RWPE1 (cell line): ENCODE measurements at regions not wholly inside any gene's neighbourhood (a gene's known extent, or its start where the extent isn't known, plus 50 kb on each side); places are given as distances from the start of the nearest gene placed in this dataset.
"Not testable (repeated sequence)": the region's sequence is repeated elsewhere in the genome, so short reads cannot be mapped to it uniquely, and the experiment has no call there.

Experiments
- CTCF ChIA-PET: fragments of 350-600 bp; sonication (Branson Sonifier 250); formaldehyde crosslinking; extraction: SDS; loops from one replicate; lab custom pipeline; 2021; lab: Yijun Ruan, JAX
- POLR2A ChIA-PET: fragments of 400-600 bp; formaldehyde crosslinking; extraction: SDS; loops from one replicate; lab custom pipeline; 2020; ENCODE audit warnings: antibody characterized with exemption; ENCODE audit not compliant: low non-redundant PET; lab: Yijun Ruan, JAX
- DNase-seq: peaks from one replicate; pipeline ENCODE4 v3.0.0; 2012; ENCODE audit warnings: low spot score
- H3K27ac ChIP-seq: fragments of 450-650 bp; 2 replicates; pipeline ENCODE4 v1.5.1; 2017
- TF ChIP-seq, protein P1 (sequence below): fragments of 450-650 bp; conservative IDR thresholded peaks from 2 replicates; pipeline ENCODE4 v1.5.1; 2017; ENCODE audit warnings: low read depth, mild to moderate bottlenecking

GRCh38 chr21:13893617-13894016, 284.0 kb downstream of the POTED start:
- CTCF ChIA-PET, POLR2A ChIA-PET: not testable (repeated sequence)

GRCh38 chr21:13893025-13893424, 283.4 kb downstream of the POTED start:
- DNase-seq, H3K27ac ChIP-seq, CTCF ChIA-PET, POLR2A ChIA-PET: not testable (repeated sequence)

More at GRCh38 chr21:13893617-13894016, 284.0 kb downstream of the POTED start:
- DNase-seq, H3K27ac ChIP-seq: not testable (repeated sequence)

GRCh38 chr21:13892146-13892751, 282.7 kb downstream of the POTED start:
- DNase-seq, POLR2A ChIA-PET, CTCF ChIA-PET: not testable (repeated sequence)

DNA sequence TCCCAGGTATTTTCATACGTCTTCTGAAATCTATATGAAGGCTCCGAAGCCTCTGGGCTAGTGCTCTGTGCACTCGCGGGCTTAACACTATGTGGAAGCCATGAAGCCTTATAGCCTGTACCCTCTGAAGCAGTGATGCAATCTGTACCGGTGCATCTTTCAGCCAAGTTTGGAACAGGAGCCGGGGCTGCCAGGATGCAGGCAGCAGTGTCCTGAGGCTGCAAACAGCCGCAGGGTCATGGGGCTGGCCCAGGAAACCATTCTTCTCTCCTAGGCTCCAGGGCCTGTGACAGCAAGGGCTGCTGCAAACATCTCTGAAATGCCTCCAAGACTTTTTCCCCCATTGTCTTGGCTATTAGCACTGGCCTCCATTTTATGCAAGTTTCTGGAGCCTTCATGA, 279.6 kb downstream of the POTED start:
- POLR2A ChIA-PET, H3K27ac ChIP-seq, CTCF ChIA-PET, DNase-seq: not testable (repeated sequence)

More at GRCh38 chr21:13892146-13892751, 282.7 kb downstream of the POTED start:
- H3K27ac ChIP-seq = not testable (repeated sequence)

GRCh38 chr21:13883641-13884395, 274.2 kb downstream of the POTED start:
- H3K27ac ChIP-seq, POLR2A ChIA-PET, CTCF ChIA-PET, DNase-seq: not testable (repeated sequence)

DNA sequence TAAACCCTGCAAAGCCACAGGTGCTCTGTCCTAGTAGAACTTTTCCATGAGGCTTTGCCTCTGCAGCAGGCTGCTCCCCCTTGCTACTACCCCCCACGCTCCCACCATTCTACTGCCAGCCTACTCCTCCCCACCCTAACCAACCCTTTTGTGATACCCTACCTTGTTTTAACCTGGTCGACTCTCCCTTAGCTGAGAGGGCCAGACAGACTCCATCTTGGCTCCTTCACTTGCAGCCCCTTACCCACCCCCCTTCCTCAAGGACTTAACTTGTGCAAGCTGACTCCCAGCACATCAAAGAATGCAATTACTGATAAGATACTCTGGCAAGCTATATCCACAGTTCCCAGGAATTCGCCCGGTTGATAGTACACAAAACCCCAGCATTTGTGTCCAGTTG, 267.9 kb downstream of the POTED start:
- H3K27ac ChIP-seq, DNase-seq, POLR2A ChIA-PET, CTCF ChIA-PET: not testable (repeated sequence)

DNA sequence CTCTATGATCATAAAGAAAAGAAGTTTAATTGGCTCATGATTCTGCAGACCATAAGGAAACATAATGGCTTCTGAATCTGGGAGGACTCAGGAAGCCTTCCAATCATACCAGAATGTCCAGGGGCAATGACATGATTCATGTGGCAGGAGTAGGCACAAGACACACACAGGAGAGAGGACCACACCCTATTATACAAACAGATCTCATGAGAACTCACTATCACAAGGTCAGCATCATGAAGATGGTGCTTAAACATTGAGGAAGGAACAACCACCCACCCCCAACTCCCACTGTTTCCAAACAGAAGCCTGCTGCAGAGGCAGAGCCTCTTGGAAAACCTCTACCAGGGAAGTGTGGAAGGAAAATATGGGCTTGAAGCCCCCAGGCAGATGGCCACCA, 267.4 kb downstream of the POTED start:
- DNase-seq, POLR2A ChIA-PET, H3K27ac ChIP-seq, CTCF ChIA-PET: not testable (repeated sequence)

DNA sequence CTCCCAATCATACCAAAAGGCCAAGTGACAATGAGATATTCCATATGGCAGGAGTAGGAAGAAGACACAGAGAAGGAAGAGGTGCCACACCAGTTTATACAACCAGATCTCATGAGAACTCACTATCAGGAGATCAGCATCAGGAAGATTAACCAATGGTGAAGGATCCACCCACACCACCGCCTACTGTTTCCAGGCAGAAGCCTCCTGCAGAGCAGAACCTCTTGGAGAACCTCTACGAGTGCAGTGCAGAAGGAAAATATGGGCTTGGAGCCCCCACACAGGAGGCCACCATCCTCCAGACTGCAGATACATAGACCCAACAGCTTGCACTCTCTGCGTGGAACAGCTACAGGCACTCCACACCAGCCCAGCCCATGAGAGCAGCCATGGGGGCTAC, 264.4 kb downstream of the POTED start:
- POLR2A ChIA-PET, CTCF ChIA-PET, DNase-seq, H3K27ac ChIP-seq: not testable (repeated sequence)

GRCh38 chr21:13854638-13855037, 245.1 kb downstream of the POTED start:
- no peak for DNase-seq
- H3K27ac ChIP-seq = no peak overlapping the region
- CTCF ChIA-PET = no interaction called here
- TF ChIP-seq, protein P1, sequence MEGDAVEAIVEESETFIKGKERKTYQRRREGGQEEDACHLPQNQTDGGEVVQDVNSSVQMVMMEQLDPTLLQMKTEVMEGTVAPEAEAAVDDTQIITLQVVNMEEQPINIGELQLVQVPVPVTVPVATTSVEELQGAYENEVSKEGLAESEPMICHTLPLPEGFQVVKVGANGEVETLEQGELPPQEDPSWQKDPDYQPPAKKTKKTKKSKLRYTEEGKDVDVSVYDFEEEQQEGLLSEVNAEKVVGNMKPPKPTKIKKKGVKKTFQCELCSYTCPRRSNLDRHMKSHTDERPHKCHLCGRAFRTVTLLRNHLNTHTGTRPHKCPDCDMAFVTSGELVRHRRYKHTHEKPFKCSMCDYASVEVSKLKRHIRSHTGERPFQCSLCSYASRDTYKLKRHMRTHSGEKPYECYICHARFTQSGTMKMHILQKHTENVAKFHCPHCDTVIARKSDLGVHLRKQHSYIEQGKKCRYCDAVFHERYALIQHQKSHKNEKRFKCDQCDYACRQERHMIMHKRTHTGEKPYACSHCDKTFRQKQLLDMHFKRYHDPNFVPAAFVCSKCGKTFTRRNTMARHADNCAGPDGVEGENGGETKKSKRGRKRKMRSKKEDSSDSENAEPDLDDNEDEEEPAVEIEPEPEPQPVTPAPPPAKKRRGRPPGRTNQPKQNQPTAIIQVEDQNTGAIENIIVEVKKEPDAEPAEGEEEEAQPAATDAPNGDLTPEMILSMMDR = no peak
- POLR2A ChIA-PET = no interaction called here

- CTCF ChIA-PET, DNase-seq, POLR2A ChIA-PET, H3K27ac ChIP-seq: not testable (repeated sequence)
Observed at GRCh38 chr21:13850808-13851207, 241.2 kb downstream of the POTED start.

DNA sequence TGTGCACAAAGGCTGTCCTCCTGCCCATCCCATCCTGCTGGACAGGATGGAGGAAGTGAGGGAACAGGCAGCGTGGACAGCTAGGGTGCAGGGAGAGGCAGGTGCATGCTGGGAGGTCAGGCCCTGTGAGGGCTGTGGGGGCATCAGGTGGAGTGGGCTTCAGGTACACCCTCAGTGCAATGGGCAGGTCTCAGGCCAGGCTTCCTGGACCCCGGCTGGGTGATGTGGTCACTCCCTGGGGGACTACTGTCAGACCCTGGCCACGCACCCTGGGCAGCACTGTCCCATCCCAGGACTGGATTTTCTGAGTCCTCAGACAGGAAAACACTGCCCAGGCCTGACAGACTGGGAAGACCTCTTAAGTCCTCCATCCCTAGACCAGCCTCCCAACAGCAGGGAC, 239.9 kb downstream of the POTED start:
- POLR2A ChIA-PET, CTCF ChIA-PET, H3K27ac ChIP-seq, DNase-seq: not testable (repeated sequence)

DNA sequence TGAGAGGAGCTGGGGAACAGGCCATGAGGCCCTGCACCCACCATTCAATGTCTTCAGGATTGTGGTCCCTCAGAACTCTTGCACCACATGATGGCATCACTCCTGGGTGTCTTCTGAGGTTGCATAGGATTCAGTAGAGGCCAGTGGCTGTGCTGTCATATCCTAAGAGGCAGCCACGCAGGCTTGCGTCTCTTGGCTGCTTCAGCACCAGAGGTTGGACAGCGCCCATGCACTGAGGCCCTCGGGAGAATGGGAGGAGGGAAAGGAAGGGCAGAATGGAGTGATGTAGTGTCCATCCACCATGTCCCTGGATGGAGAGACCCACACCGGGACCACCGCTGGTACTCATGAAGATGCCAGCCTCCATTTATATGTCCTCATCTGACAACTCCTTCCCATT, 237.1 kb downstream of the POTED start:
- H3K27ac ChIP-seq, DNase-seq, CTCF ChIA-PET, POLR2A ChIA-PET: not testable (repeated sequence)

DNA sequence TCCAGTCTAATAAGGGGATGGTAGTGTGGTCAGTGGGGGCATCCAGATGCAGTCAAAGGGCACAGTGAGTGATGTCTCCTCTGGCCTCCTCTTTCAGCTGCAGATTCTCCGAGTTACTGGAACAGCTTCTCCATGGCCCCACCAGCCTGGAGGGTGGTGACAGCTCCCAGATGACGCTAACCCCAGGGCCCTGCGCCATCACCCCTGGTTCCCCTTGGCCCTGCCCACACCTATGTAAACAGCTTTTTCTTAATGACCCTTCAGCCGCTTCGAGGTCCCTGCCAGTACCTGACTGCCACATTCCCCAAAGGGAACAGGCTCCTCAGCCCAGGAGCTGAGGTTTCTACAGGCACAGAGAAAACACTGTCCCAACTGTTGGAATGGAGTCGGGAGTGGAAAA, 235.0 kb downstream of the POTED start:
- CTCF ChIA-PET, POLR2A ChIA-PET, DNase-seq, H3K27ac ChIP-seq: not testable (repeated sequence)

DNA sequence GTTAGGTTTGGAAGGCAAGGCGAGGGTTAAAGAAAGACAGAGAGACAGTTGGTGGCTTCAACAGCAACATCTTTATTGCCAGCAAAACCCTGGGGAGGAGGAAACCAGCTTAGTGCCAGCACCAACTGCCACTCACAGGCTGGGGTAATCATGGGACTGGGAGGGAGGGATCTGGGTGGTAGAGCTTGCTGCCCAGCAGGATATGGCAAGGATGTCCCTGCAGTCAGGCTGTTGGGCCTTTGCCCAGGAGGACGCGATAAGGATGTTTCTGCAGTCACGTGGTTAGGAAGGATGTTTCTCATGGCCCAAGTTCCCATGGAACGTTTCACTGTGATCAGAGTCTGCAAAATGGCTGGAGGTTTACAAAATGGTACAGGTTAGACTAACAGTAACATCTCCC, 233.5 kb downstream of the POTED start:
- POLR2A ChIA-PET, DNase-seq, H3K27ac ChIP-seq, CTCF ChIA-PET: not testable (repeated sequence)

DNA sequence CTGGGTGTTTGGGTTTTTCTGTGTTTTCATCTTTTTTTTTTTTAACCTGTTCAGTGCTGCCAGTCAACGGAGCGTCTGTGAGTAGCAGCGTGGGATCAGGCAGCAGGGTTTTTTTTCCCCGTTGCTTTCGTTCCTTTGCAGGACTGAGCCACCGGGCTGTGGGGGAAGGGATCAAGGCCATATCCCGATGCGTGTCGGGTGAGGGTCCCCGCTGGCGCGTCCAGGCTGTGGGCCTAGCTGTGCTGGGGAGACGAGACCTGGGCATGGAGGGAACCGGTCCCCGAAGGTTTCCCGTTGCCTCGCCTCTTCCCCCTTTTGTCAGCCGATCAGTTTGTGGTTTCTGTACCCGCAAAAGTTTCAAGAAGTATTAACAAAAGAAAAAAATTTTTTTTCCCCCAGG, 218.1 kb downstream of the POTED start:
- POLR2A ChIA-PET, H3K27ac ChIP-seq, DNase-seq, CTCF ChIA-PET: not testable (repeated sequence)
